GM12891 (cell line): ENCODE measurements at regions not wholly inside any gene's neighbourhood (a gene's known extent, or its start where the extent isn't known, plus 50 kb on each side); places are given as distances from the start of the nearest gene placed in this dataset.

ENCODE experiments used
- DNase-seq: peaks from one replicate; pipeline ENCODE4 v3.0.0; 2011; ENCODE audit warnings: low spot score; ENCODE audit not compliant: insufficient read length
- FAIRE-seq: peaks from 2 replicates; lab custom pipeline; 2011; peaks lifted over from hg19 to GRCh38; lab: Jason Lieb, UNC
- PAX5 ChIP-seq: IDR thresholded peaks from 2 replicates; pipeline ENCODE4 v1.6.1; 2011; ENCODE audit warnings: low read length, moderate library complexity, mild to moderate bottlenecking; ENCODE audit not compliant: insufficient read depth, severe bottlenecking
- POLR2A ChIP-seq: IDR thresholded peaks from 2 replicates; pipeline ENCODE4 v1.6.1; 2011; ENCODE audit warnings: low read depth, low read length, control low read depth
- POLR2AphosphoS5 ChIP-seq: IDR thresholded peaks from 2 replicates; pipeline ENCODE4 v1.6.1; 2011; ENCODE audit warnings: low read depth, low read length, control low read depth
- POU2F2 ChIP-seq: IDR thresholded peaks from 2 replicates; pipeline ENCODE4 v1.6.1; 2011; ENCODE audit warnings: low read depth, mild to moderate bottlenecking, control low read depth, low read length, moderate library complexity
- SPI1 ChIP-seq: IDR thresholded peaks from 2 replicates; pipeline ENCODE4 v1.6.1; 2011; ENCODE audit warnings: low read depth, low read length, control low read depth
- TAF1 ChIP-seq: IDR thresholded peaks from 2 replicates; pipeline ENCODE4 v1.6.1; 2011; ENCODE audit warnings: low read depth, low read length, control low read depth

- DNase-seq (no peak), FAIRE-seq (no peak)
- TF ChIP-seq POU2F2: no peak
- TF ChIP-seq PAX5: no peak
- no peak for TF ChIP-seq POLR2AphosphoS5
- no peak for TF ChIP-seq SPI1
- TF ChIP-seq POLR2A: no peak
- TF ChIP-seq TAF1: no peak
These were observed 274.3 kb upstream of the C11orf87 start for GRCh38 chr11:109147726-109148125.

- DNase-seq (no peak), FAIRE-seq (no peak)
- TF ChIP-seq POLR2A: no peak
These were observed 273.3 kb upstream of the C11orf87 start for GRCh38 chr11:109148669-109149068.

GRCh38 chr11:109150581-109150980 is 271.4 kb upstream of the C11orf87 start:
- FAIRE-seq (no peak), DNase-seq (no peak)
- TF ChIP-seq POLR2A (no peak), POLR2AphosphoS5 (no peak), SPI1 (no peak), POU2F2 (no peak), TAF1 (no peak), PAX5 (no peak)

- no peak for DNase-seq
- FAIRE-seq: no peak
- TF ChIP-seq TAF1 (no peak), POU2F2 (no peak), POLR2A (no peak), POLR2AphosphoS5 (no peak), PAX5 (no peak)
These were observed 268.2 kb upstream of the C11orf87 start for GRCh38 chr11:109153836-109154235.

- DNase-seq (no peak), FAIRE-seq (no peak)
- TF ChIP-seq SPI1 (peak; percentile 33; the same call in 1 of the 2 replicates), POU2F2 (no peak), POLR2AphosphoS5 (no peak)
These were observed 266.7 kb upstream of the C11orf87 start for GRCh38 chr11:109155291-109155690.

GRCh38 chr11:109165035-109165434 is 257.0 kb upstream of the C11orf87 start:
- no peak for DNase-seq
- TF ChIP-seq POLR2AphosphoS5 (no peak), SPI1 (no peak), POLR2A (no peak), PAX5 (no peak), TAF1 (no peak), POU2F2 (no peak)
- FAIRE-seq: no peak

GRCh38 chr11:109166441-109166840 is 255.5 kb upstream of the C11orf87 start:
- no peak for DNase-seq
- no peak for FAIRE-seq
- TF ChIP-seq POLR2A: no peak
- no peak for TF ChIP-seq POU2F2
- no peak for TF ChIP-seq PAX5
- TF ChIP-seq TAF1: no peak
- no peak for TF ChIP-seq POLR2AphosphoS5
- no peak for TF ChIP-seq SPI1

GRCh38 chr11:109173504-109173903 is 248.5 kb upstream of the C11orf87 start:
- TF ChIP-seq POLR2AphosphoS5: no peak
- no peak for TF ChIP-seq POU2F2
- TF ChIP-seq TAF1: no peak
- TF ChIP-seq POLR2A: no peak
- no peak for TF ChIP-seq SPI1
- no peak for TF ChIP-seq PAX5
- DNase-seq (no peak), FAIRE-seq (no peak)

GRCh38 chr11:109184376-109184775 is 237.6 kb upstream of the C11orf87 start:
- FAIRE-seq: no peak
- TF ChIP-seq POU2F2 (no peak), POLR2AphosphoS5 (no peak), TAF1 (no peak), SPI1 (no peak), POLR2A (no peak), PAX5 (no peak)

GRCh38 chr11:109192864-109193263 is 229.1 kb upstream of the C11orf87 start:
- FAIRE-seq (no peak), DNase-seq (no peak)
- TF ChIP-seq POU2F2 (no peak), POLR2AphosphoS5 (no peak), PAX5 (no peak), SPI1 (no peak), POLR2A (no peak), TAF1 (no peak)

More at GRCh38 chr11:109184376-109184775, 237.6 kb upstream of the C11orf87 start:
- no peak for DNase-seq
